ENCODE measurements at regions not wholly inside any gene's neighbourhood (a gene's known extent, or its start where the extent isn't known, plus 50 kb on each side); places are given as distances from the start of the nearest gene placed in this dataset.
"Not testable (repeated sequence)": the region's sequence is repeated elsewhere in the genome, so short reads cannot be mapped to it uniquely, and the experiment has no call there.

DNA sequence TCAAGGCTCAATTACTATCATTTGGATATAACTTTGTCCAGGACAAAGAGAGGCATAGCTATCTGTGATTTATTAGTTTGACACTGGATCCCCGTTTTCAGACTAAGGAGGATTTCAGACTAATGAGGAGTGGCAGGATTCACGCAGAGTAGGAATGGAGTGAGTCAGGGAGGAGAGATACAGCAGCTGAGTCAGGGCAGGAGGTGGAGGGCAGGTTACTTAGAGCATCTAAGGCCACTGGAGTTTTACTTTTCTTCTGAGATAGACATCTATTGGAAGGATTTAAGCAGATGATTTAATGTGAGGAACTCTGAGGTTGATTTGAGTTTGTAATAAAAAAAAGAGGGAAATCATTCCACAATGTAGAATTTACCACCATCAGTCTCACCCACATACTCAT lies 110.6 kb downstream of the RPIA start:
- H3K4me3 ChIP-seq (ENCODE audit: low read depth, low read length); H3K27me3 ChIP-seq (ENCODE audit: control insufficient read depth, insufficient read depth, low read length); H3K4me1 ChIP-seq (ENCODE audit: control insufficient read depth, insufficient read depth, low read length); H3K36me3 ChIP-seq (ENCODE audit: control insufficient read depth, insufficient read depth, low read length); H3K9me3 ChIP-seq (ENCODE audit: control insufficient read depth, insufficient read depth, low read length); H3K9ac ChIP-seq (ENCODE audit: low read depth, low read length); H3K27ac ChIP-seq (ENCODE audit: low read depth, low read length): not testable (repeated sequence)

DNA sequence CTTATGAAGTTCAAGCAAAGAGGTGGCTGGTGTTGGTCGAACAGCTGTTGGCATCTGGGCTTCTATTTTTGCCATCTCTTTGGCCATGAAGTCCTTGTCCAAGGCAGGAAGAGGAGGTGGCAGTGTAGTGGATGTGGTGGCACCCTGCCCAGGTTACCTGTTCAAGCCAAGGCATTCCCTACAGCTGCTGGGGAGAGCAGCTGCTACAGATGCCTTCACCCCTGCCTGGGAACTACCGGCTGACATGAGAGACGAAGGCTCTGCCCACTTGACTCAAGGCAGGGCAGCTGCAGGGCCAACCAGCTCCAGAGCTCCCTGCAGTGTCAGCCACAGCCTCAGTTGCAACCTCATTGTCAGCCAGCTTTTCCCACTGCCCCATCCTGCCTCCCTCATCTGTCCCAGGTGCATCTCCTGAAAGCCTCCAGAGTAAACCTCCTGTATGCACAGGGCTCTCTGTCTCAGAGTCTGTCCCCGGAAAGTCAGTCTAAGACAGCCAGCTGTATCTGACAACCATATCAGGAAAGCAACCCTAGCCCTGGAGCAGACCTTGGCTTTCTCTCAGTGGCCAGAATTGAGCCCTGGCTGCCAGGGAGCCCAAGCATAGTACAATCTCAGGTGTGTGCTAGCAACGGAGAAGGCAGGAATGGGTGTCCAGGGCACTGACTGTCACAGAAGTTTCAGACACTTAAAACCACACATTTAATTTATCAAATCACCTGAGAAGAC lies 115.9 kb downstream of the RPIA start:
- Histone ChIP-seq H3K9me3 (ENCODE audit: control insufficient read depth, insufficient read depth, low read length) (no peaks in the 10 kb centered on the region), H3K9ac (ENCODE audit: low read depth, low read length) (no peak overlapping the region), H3K36me3 (ENCODE audit: control insufficient read depth, insufficient read depth, low read length) (no peaks in the 10 kb centered on the region), H3K4me1 (ENCODE audit: control insufficient read depth, insufficient read depth, low read length) (no peaks in the 10 kb centered on the region), H3K27me3 (ENCODE audit: control insufficient read depth, insufficient read depth, low read length) (no peaks in the 10 kb centered on the region), H3K27ac (ENCODE audit: low read depth, low read length) (no peak overlapping the region), H3K4me3 (ENCODE audit: low read depth, low read length) (no peak overlapping the region)

GRCh38 chr2:88808083-88808482 lies 116.6 kb downstream of the RPIA start:
- H3K4me1 ChIP-seq (ENCODE audit: control insufficient read depth, insufficient read depth, low read length) = no peaks in the 10 kb centered on the region
- H3K9me3 ChIP-seq (ENCODE audit: control insufficient read depth, insufficient read depth, low read length) = no peaks in the 10 kb centered on the region
- no peak overlapping the region for H3K9ac ChIP-seq (ENCODE audit: low read depth, low read length)
- no peaks in the 10 kb centered on the region for H3K36me3 ChIP-seq (ENCODE audit: control insufficient read depth, insufficient read depth, low read length)
- H3K27me3 ChIP-seq (ENCODE audit: control insufficient read depth, insufficient read depth, low read length) = no peaks in the 10 kb centered on the region
- H3K4me3 ChIP-seq (ENCODE audit: low read depth, low read length) = no peak overlapping the region
- no peak overlapping the region for H3K27ac ChIP-seq (ENCODE audit: low read depth, low read length)

- H3K27ac ChIP-seq (ENCODE audit: low read depth, low read length) = no peak overlapping the region
- H3K27me3 ChIP-seq (ENCODE audit: control insufficient read depth, insufficient read depth, low read length) = no peaks in the 10 kb centered on the region
- H3K9ac ChIP-seq (ENCODE audit: low read depth, low read length) = no peak overlapping the region
- no peak overlapping the region for H3K4me3 ChIP-seq (ENCODE audit: low read depth, low read length)
- no peaks in the 10 kb centered on the region for H3K4me1 ChIP-seq (ENCODE audit: control insufficient read depth, insufficient read depth, low read length)
- no peaks in the 10 kb centered on the region for H3K9me3 ChIP-seq (ENCODE audit: control insufficient read depth, insufficient read depth, low read length)
- H3K36me3 ChIP-seq (ENCODE audit: control insufficient read depth, insufficient read depth, low read length) = no peaks in the 10 kb centered on the region
Measured at GRCh38 chr2:88808652-88809051, 117.2 kb downstream of the RPIA start.

DNA sequence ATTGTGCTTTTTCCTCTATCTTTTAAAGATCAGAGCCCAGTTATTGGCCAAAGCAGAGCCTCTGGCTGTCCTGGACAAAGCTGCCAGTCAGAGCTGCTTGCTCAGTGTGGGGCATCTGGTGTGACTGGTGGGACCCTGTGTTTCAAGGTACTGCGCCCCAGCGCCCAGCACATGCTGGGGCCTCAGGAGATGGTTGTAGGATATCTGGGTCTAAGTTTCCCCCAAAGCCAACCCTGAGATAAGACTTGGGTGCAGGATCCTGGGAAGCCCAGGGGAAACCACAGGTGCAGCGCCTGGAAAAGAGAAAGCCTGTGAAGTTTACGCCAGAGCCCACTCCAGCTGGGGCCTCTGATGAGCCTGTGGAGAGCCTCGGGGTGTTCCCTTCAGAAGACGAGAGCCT lies 117.7 kb downstream of the RPIA start:
- Histone ChIP-seq H3K4me3 (ENCODE audit: low read depth, low read length) (no peak overlapping the region), H3K27ac (ENCODE audit: low read depth, low read length) (no peak overlapping the region), H3K36me3 (ENCODE audit: control insufficient read depth, insufficient read depth, low read length) (no peaks in the 10 kb centered on the region), H3K4me1 (ENCODE audit: control insufficient read depth, insufficient read depth, low read length) (no peaks in the 10 kb centered on the region), H3K9ac (ENCODE audit: low read depth, low read length) (no peak overlapping the region), H3K9me3 (ENCODE audit: control insufficient read depth, insufficient read depth, low read length) (no peaks in the 10 kb centered on the region; the same call in 1 of the 2 replicates), H3K27me3 (ENCODE audit: control insufficient read depth, insufficient read depth, low read length) (no peaks in the 10 kb centered on the region)

DNA sequence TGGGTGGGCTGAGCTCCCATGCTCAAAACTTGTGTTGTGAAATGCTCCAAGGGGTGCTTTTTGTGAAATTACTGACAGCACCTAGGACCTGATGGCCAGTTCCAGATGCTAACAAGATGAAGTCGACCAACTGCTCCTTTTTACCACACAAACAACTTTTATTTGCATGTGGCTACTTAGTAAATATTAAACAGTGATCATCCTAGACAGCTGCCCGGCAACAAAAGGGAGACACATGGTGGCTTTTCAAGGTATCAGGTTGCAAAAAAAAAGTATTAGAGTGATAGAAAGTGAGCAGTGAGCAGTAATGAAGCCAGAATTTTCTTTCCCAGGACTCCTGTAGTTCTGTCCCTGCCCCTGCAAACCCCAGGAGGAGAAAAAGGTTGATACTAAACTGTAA lies 118.5 kb downstream of the RPIA start:
- no peaks in the 10 kb centered on the region for H3K4me1 ChIP-seq (ENCODE audit: control insufficient read depth, insufficient read depth, low read length)
- H3K27me3 ChIP-seq (ENCODE audit: control insufficient read depth, insufficient read depth, low read length) = no peaks in the 10 kb centered on the region
- no peaks in the 10 kb centered on the region for H3K36me3 ChIP-seq (ENCODE audit: control insufficient read depth, insufficient read depth, low read length)
- no peak overlapping the region for H3K27ac ChIP-seq (ENCODE audit: low read depth, low read length)
- no peak overlapping the region for H3K9ac ChIP-seq (ENCODE audit: low read depth, low read length)
- no peaks in the 10 kb centered on the region; the same call in 1 of the 2 replicates for H3K9me3 ChIP-seq (ENCODE audit: control insufficient read depth, insufficient read depth, low read length)
- no peak overlapping the region for H3K4me3 ChIP-seq (ENCODE audit: low read depth, low read length)

DNA sequence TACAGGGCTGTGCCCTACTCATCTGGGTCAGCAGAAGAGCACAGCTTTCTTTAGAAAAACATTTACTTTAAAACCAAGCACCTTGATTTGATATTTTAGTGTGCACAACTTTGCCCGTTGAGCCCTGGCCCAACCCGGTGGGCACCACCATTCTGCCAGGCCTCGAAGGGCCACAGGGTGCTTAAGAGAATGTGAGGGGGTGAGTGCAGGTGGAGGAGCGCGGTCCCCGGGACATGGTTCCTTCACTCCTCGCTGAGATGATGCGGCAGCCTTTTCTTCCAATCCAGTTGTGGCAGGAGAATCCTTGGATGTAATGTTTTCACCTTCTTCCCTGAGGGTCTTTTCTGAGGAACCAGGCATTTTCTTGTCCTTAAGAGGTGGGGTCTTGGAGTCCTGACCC lies 119.0 kb downstream of the RPIA start:
- H3K36me3 ChIP-seq (ENCODE audit: control insufficient read depth, insufficient read depth, low read length) = no peaks in the 10 kb centered on the region
- no peak overlapping the region for H3K4me3 ChIP-seq (ENCODE audit: low read depth, low read length)
- no peak overlapping the region for H3K27ac ChIP-seq (ENCODE audit: low read depth, low read length)
- no peaks in the 10 kb centered on the region for H3K4me1 ChIP-seq (ENCODE audit: control insufficient read depth, insufficient read depth, low read length)
- no peaks in the 10 kb centered on the region for H3K27me3 ChIP-seq (ENCODE audit: control insufficient read depth, insufficient read depth, low read length)
- peaks cover 4% of the 10 kb centered on the region; the same call in 1 of the 2 replicates for H3K9me3 ChIP-seq (ENCODE audit: control insufficient read depth, insufficient read depth, low read length)
- H3K9ac ChIP-seq (ENCODE audit: low read depth, low read length) = no peak overlapping the region

GRCh38 chr2:88811233-88811632 lies 119.8 kb downstream of the RPIA start:
- H3K4me3 ChIP-seq (ENCODE audit: low read depth, low read length) = no peak overlapping the region
- no peak overlapping the region for H3K9ac ChIP-seq (ENCODE audit: low read depth, low read length)
- H3K4me1 ChIP-seq (ENCODE audit: control insufficient read depth, insufficient read depth, low read length) = no peaks in the 10 kb centered on the region
- peaks cover 9% of the 10 kb centered on the region; the same call in 1 of the 2 replicates for H3K9me3 ChIP-seq (ENCODE audit: control insufficient read depth, insufficient read depth, low read length)
- no peak overlapping the region for H3K27ac ChIP-seq (ENCODE audit: low read depth, low read length)
- no peaks in the 10 kb centered on the region for H3K36me3 ChIP-seq (ENCODE audit: control insufficient read depth, insufficient read depth, low read length)
- no peaks in the 10 kb centered on the region for H3K27me3 ChIP-seq (ENCODE audit: control insufficient read depth, insufficient read depth, low read length)

DNA sequence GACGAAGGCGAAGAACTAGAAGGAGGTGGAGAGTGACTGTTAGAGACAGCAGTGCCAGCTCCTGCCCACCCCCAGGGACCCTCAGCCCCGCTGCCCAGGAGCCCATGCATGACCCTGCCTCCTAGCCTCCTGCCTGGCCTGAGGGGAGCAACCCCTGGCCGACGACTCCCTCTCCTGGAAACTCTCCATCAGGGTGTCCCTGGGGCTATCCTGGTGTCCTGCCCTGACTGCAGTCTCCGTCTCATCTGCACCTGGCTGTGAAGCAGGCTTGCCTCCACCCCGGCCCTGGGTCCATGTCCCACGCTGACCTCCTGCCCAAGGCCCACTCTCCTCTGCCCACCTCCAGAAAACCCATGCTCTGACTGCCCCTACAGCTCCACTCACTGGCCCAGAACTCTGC lies 120.2 kb downstream of the RPIA start:
- Histone ChIP-seq H3K4me1 (ENCODE audit: control insufficient read depth, insufficient read depth, low read length) (no peaks in the 10 kb centered on the region), H3K27ac (ENCODE audit: low read depth, low read length) (no peak overlapping the region), H3K9me3 (ENCODE audit: control insufficient read depth, insufficient read depth, low read length) (peaks cover 14% of the 10 kb centered on the region), H3K4me3 (ENCODE audit: low read depth, low read length) (no peak overlapping the region), H3K9ac (ENCODE audit: low read depth, low read length) (no peak overlapping the region), H3K27me3 (ENCODE audit: control insufficient read depth, insufficient read depth, low read length) (no peaks in the 10 kb centered on the region), H3K36me3 (ENCODE audit: control insufficient read depth, insufficient read depth, low read length) (no peaks in the 10 kb centered on the region)

GRCh38 chr2:88813612-88814011 lies 122.1 kb downstream of the RPIA start:
- H3K27ac ChIP-seq (ENCODE audit: low read depth, low read length) = no peak overlapping the region
- no peaks in the 10 kb centered on the region for H3K4me1 ChIP-seq (ENCODE audit: control insufficient read depth, insufficient read depth, low read length)
- no peaks in the 10 kb centered on the region for H3K36me3 ChIP-seq (ENCODE audit: control insufficient read depth, insufficient read depth, low read length)
- no peak overlapping the region for H3K9ac ChIP-seq (ENCODE audit: low read depth, low read length)
- no peaks in the 10 kb centered on the region for H3K27me3 ChIP-seq (ENCODE audit: control insufficient read depth, insufficient read depth, low read length)
- H3K4me3 ChIP-seq (ENCODE audit: low read depth, low read length) = no peak overlapping the region
- peaks cover 22% of the 10 kb centered on the region for H3K9me3 ChIP-seq (ENCODE audit: control insufficient read depth, insufficient read depth, low read length)

DNA sequence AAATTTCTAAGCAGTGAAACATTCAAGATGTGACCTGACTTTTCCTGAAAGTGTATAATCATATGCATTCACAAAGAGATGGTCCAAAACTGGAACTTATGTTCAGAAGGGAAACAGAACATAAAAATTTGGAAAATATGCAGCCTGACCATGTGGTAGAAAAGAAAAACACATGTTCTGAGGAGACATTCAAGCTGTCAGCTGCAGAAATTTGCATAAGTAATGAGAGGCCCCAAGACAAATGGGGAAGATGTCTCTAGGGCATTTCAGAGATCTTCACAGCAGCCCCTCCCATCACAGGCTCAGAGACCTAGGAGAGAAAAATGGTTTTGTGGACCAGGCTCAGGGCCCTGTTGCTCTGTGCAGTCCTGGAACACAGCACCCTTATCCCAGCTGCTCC lies 123.8 kb downstream of the RPIA start:
- H3K27ac ChIP-seq (ENCODE audit: low read depth, low read length) = no peak overlapping the region
- H3K4me3 ChIP-seq (ENCODE audit: low read depth, low read length) = no peak overlapping the region
- no peaks in the 10 kb centered on the region for H3K27me3 ChIP-seq (ENCODE audit: control insufficient read depth, insufficient read depth, low read length)
- H3K4me1 ChIP-seq (ENCODE audit: control insufficient read depth, insufficient read depth, low read length) = no peaks in the 10 kb centered on the region
- no peak overlapping the region for H3K9ac ChIP-seq (ENCODE audit: low read depth, low read length)
- peaks cover 22% of the 10 kb centered on the region for H3K9me3 ChIP-seq (ENCODE audit: control insufficient read depth, insufficient read depth, low read length)
- no peaks in the 10 kb centered on the region for H3K36me3 ChIP-seq (ENCODE audit: control insufficient read depth, insufficient read depth, low read length)

Data from HUES48 (cell line).